ENCODE measurements at regions not wholly inside any gene's neighbourhood (a gene's known extent, or its start where the extent isn't known, plus 50 kb on each side); places are given as distances from the start of the nearest gene placed in this dataset.

DNA sequence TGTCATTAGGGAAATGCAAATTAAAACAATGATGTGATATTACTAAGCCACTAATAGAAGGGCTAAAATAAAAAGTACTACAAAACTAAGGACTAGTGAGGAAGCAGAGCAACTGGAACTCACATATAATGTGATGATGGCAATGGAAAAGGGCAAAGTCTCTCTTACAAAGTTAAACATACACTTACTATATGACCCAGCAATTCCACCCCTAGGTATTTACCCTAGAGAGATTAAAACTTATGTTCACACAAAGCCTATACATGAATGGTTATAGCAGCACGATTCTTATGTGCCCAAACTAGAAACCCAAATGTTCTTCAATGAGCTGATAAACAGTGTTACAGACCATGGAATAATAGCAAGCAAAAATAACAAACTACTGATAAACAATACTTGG lies 643.7 kb downstream of the TLE1 start:
- H3K27me3 ChIP-seq, result no peaks in the 10 kb centered on the region
- no peak overlapping the region for H3K27ac ChIP-seq
- 72 to 88% (median 78%) methylated on average over 1 of the region's 1 CpG for WGBS, 4 donors
- no peaks in the 10 kb centered on the region for H3K4me1 ChIP-seq (replicated peaks in 1 of 2)
- intact Hi-C loops (cut with DNase I), result no loop called here
- H3K4me3 ChIP-seq, result no peak overlapping the region
- no peaks in the 10 kb centered on the region for H3K36me3 ChIP-seq (replicated peaks in 1 of 2)
- H3K9me3 ChIP-seq (replicated peaks in 1 of 3), result peaks cover 0 to 5% (median 0%) of the 10 kb centered on the region in 3 donors
- no peak for TF ChIP-seq CTCF (IDR thresholded peaks at IDR 0.05)
- TF ChIP-seq POLR2A (IDR thresholded peaks at IDR 0.05), result no peak
- no peak for DNase-seq

DNA sequence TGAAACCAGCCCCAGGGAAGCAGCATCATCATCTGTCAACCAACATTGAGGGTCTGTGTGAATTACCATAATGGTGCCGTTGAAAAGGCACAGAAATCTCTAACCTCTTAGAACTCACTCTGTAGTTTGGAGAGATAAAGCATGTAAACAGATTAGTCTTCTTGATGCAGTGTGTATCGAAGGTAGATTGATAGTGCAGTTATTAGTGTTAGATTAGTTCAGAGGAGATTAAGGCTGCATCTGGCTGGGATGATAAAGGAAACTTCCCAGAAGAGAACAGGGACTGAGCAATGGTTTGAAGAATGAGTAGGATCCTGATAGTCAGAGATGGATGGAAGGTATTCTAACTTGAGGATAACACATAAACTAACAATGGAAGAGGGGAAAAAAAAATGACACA lies 651.5 kb downstream of the TLE1 start:
- no peaks in the 10 kb centered on the region for H3K36me3 ChIP-seq (replicated peaks in 1 of 2)
- H3K9me3 ChIP-seq (replicated peaks in 1 of 3), result no peaks in the 10 kb centered on the region
- TF ChIP-seq CTCF (IDR thresholded peaks at IDR 0.05) (no peak), POLR2A (IDR thresholded peaks at IDR 0.05) (no peak)
- no peaks in the 10 kb centered on the region for H3K4me1 ChIP-seq (replicated peaks in 1 of 2)
- no peak for DNase-seq
- no peak overlapping the region for H3K27ac ChIP-seq
- H3K27me3 ChIP-seq, result no peaks in the 10 kb centered on the region
- 66 to 79% (median 73%) methylated on average over 2 of the region's 2 CpGs for WGBS, 4 donors
- no peak overlapping the region for H3K4me3 ChIP-seq
- intact Hi-C loops (cut with DNase I), result no loop called here

- Histone ChIP-seq H3K4me3 (no peak overlapping the region), H3K27ac (no peak overlapping the region), H3K9me3 (replicated peaks in 1 of 3) (no peaks in the 10 kb centered on the region), H3K4me1 (replicated peaks in 1 of 2) (peaks cover 0 to 3% of the 10 kb centered on the region in 2 donors), H3K36me3 (replicated peaks in 1 of 2) (no peaks in the 10 kb centered on the region), H3K27me3 (no peaks in the 10 kb centered on the region)
- 79 to 86% (median 84%) methylated on average over 1 of the region's 1 CpG for WGBS, 4 donors
- intact Hi-C loops (cut with DNase I), result no loop called here
- no peak for TF ChIP-seq POLR2A (IDR thresholded peaks at IDR 0.05)
- no peak for TF ChIP-seq CTCF (IDR thresholded peaks at IDR 0.05)
- no peak for DNase-seq
These were observed 653.7 kb downstream of the TLE1 start for GRCh38 chr9:81035601-81036000.

DNA sequence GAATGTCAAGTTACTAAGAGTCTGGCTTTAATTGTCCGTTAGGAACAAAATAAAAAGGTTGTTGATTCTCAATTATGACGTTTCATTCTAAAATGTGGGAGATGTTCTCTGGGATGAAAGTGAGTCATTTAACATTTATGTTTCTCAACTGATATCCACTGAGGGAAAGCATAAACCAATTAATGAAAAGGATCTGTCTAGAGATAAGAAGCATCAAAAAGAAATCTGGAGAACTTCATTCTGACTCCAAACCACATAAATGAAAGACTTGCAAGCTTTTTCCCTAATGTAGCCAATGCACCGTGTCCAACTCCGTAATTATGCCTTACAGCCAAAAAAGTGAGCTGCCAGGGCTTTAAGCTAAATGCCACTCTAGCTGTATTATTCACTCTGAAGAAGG lies 654.2 kb downstream of the TLE1 start:
- 67 to 80% (median 70%) methylated on average over 4 of the region's 4 CpGs for WGBS, 4 donors

More for the DNA sequence above, 654.2 kb downstream of the TLE1 start:
- TF ChIP-seq CTCF (IDR thresholded peaks at IDR 0.05) (no peak), POLR2A (IDR thresholded peaks at IDR 0.05) (no peak)
- H3K27ac ChIP-seq, result no peak overlapping the region
- intact Hi-C loops (cut with DNase I), result no loop called here
- no peak for DNase-seq
- no peaks in the 10 kb centered on the region for H3K27me3 ChIP-seq
- H3K4me3 ChIP-seq, result no peak overlapping the region
- H3K4me1 ChIP-seq (replicated peaks in 1 of 2), result peaks cover 0 to 3% of the 10 kb centered on the region in 2 donors
- H3K36me3 ChIP-seq (replicated peaks in 1 of 2), result no peaks in the 10 kb centered on the region
- H3K9me3 ChIP-seq (replicated peaks in 1 of 3), result no peaks in the 10 kb centered on the region

Data from adrenal gland (tissue), 9 donors.